H1 (cell line): ENCODE measurements at regions not wholly inside any gene's neighbourhood (a gene's known extent, or its start where the extent isn't known, plus 50 kb on each side); places are given as distances from the start of the nearest gene placed in this dataset.

Experiments used
- CTCF ChIA-PET: fragments of 300-600 bp; sonication (Branson Sonifier 250); formaldehyde crosslinking; loops from one replicate; lab custom pipeline; 2021; ENCODE audit not compliant: partially characterized antibody; lab: Charles Lee
- POLR2A ChIA-PET: fragments of 300-600 bp; sonication (Branson Sonifier 250); formaldehyde crosslinking; loops from one replicate; lab custom pipeline; 2021; ENCODE audit warnings: inconsistent platforms; ENCODE audit not compliant: partially characterized antibody; lab: Charles Lee
- DNase-seq, 2 experiments: peaks; one replicate each; pipeline versions ENCODE4 v3.0.0 to v3.0.0-alpha.2; 2010 to 2022; ENCODE audit warnings: low spot score in 2 of 2, low read depth in 1 of 2, mixed read lengths in 1 of 2
- FAIRE-seq: peaks from 2 replicates; lab custom pipeline; 2011; peaks lifted over from hg19 to GRCh38; lab: Jason Lieb, UNC
- H2AFZ ChIP-seq: 2 replicates; pipeline ENCODE4 v1.8.1; 2012; ENCODE audit warnings: low read length, inconsistent platforms
- H2AK5ac ChIP-seq: 2 replicates; pipeline ENCODE4 v1.6.1; 2013; ENCODE audit warnings: low read depth, low read length
- H2BK120ac ChIP-seq: replicated peaks from 2 replicates; pipeline ENCODE3; 2013; ENCODE audit warnings: low read depth, low read length, inconsistent platforms
- H2BK12ac ChIP-seq: 2 replicates; pipeline ENCODE4 v1.6.1; 2013; ENCODE audit warnings: low read depth, low read length
- H2BK15ac ChIP-seq: 2 replicates; pipeline ENCODE4 v1.6.1; 2013; ENCODE audit warnings: low read length
- H2BK20ac ChIP-seq: 2 replicates; pipeline ENCODE4 v1.6.1; 2013; ENCODE audit warnings: low read length
- H2BK5ac ChIP-seq: 2 replicates; pipeline ENCODE4 v1.6.1; 2013; ENCODE audit warnings: low read depth, low read length
- H3K14ac ChIP-seq: 2 replicates; pipeline ENCODE4 v1.6.1; 2013; ENCODE audit warnings: inconsistent platforms; ENCODE audit not compliant: insufficient read length
- H3K18ac ChIP-seq: 2 replicates; pipeline ENCODE4 v1.6.1; 2013; ENCODE audit warnings: low read length; ENCODE audit errors: extremely low read depth
- H3K23ac ChIP-seq: 2 replicates; pipeline ENCODE4 v1.6.1; 2013; ENCODE audit warnings: inconsistent platforms; ENCODE audit not compliant: insufficient read length
- H3K23me2 ChIP-seq: 2 replicates; pipeline ENCODE4 v1.6.1; 2013; ENCODE audit warnings: low read depth, low read length
- H3K27ac ChIP-seq: 2 replicates; pipeline ENCODE4 v1.6.1; 2011; ENCODE audit warnings: low read depth, low read length, inconsistent platforms
- H3K27me3 ChIP-seq, 4 experiments: replicated peaks in 1 of 4; 1 replicate in 1 of 4; 2 replicates in 3 of 4; pipeline versions ENCODE4 v1.6.1 to v1.8.1; 2011 to 2013; ENCODE audit warnings: low read length in 3 of 4, mild to moderate bottlenecking in 3 of 4, inconsistent platforms in 2 of 4, mixed read lengths in 2 of 4, moderate library complexity in 1 of 4; ENCODE audit not compliant: control insufficient read depth in 3 of 4, insufficient read depth in 3 of 4; ENCODE audit errors: extremely low read depth in 1 of 4
- H3K36me3 ChIP-seq, 4 experiments: 2 replicates each; pipeline versions ENCODE4 v1.6.1 to v1.8.1; 2011 to 2013; ENCODE audit warnings: mild to moderate bottlenecking in 4 of 4, low read length in 3 of 4, moderate library complexity in 2 of 4, control low read depth in 1 of 4, inconsistent platforms in 1 of 4; ENCODE audit not compliant: insufficient read depth in 4 of 4, control insufficient read depth in 2 of 4
- H3K4ac ChIP-seq: replicated peaks from 2 replicates; pipeline ENCODE3; 2013; ENCODE audit warnings: low read length, low read depth, mixed read lengths, inconsistent platforms; ENCODE audit not compliant: insufficient read length
- H3K4me1 ChIP-seq, 4 experiments: replicated peaks in 1 of 4; 1 replicate in 1 of 4; 2 replicates in 3 of 4; pipeline versions ENCODE4 v1.6.1 to v1.8.1; 2011 to 2013; ENCODE audit warnings: low read length in 3 of 4, inconsistent platforms in 2 of 4, mixed read lengths in 1 of 4; ENCODE audit not compliant: insufficient read depth in 4 of 4, control insufficient read depth in 3 of 4
- H3K4me2 ChIP-seq, 2 experiments: 2 replicates each; pipeline versions ENCODE4 v1.6.1 to v1.8.1; 2011 to 2013; ENCODE audit warnings: low read depth in 2 of 2, low read length in 2 of 2, control low read depth in 1 of 2, inconsistent platforms in 1 of 2, mild to moderate bottlenecking in 1 of 2; ENCODE audit not compliant: insufficient read depth in 1 of 2
- H3K4me3 ChIP-seq, 4 experiments: fragments of 200-600, 300-600 bp in 1 of 4; sonication (generic), shearing (Covaris generic), sonication (Bioruptor Twin) in 1 of 4; 2 replicates each; pipeline versions ENCODE4 v1.5.1 to v1.8.1; 2011 to 2016; ENCODE audit warnings: low read length in 4 of 4, low read depth in 3 of 4, control low read depth in 2 of 4, inconsistent platforms in 2 of 4, mild to moderate bottlenecking in 2 of 4, mixed read lengths in 1 of 4, moderate library complexity in 1 of 4; ENCODE audit not compliant: insufficient read depth in 2 of 4; ENCODE audit errors: extremely low read depth in 1 of 4
- H3K56ac ChIP-seq: replicated peaks from 2 replicates; pipeline ENCODE3; 2013; ENCODE audit warnings: low read depth, mild to moderate bottlenecking, mixed read lengths, low read length, inconsistent platforms; ENCODE audit not compliant: insufficient read length
- H3K79me1 ChIP-seq: 2 replicates; pipeline ENCODE4 v1.6.1; 2013; ENCODE audit warnings: low read depth, low read length, control low read depth
- H3K79me2 ChIP-seq, 2 experiments: 2 replicates each; pipeline versions ENCODE4 v1.6.1 to v1.8.1; 2012 to 2013; ENCODE audit warnings: low read length in 2 of 2, mild to moderate bottlenecking in 2 of 2, inconsistent platforms in 1 of 2; ENCODE audit not compliant: insufficient read depth in 2 of 2, control insufficient read depth in 1 of 2
- H3K9ac ChIP-seq, 4 experiments: replicated peaks in 1 of 4; 1 replicate in 1 of 4; 2 replicates in 3 of 4; pipeline versions ENCODE4 v1.6.1 to v1.8.1; 2011 to 2013; ENCODE audit warnings: low read depth in 3 of 4, low read length in 3 of 4, control low read depth in 2 of 4, mild to moderate bottlenecking in 2 of 4, moderate library complexity in 2 of 4, inconsistent platforms in 1 of 4; ENCODE audit errors: extremely low read depth in 1 of 4
- H3K9me3 ChIP-seq, 2 experiments: 2 replicates each; pipeline versions ENCODE4 v1.6.1 to v1.8.1; 2012 to 2013; ENCODE audit warnings: mild to moderate bottlenecking in 2 of 2, moderate library complexity in 2 of 2, control low read depth in 1 of 2, inconsistent platforms in 1 of 2, low read depth in 1 of 2, low read length in 1 of 2, mixed read lengths in 1 of 2; ENCODE audit not compliant: insufficient read depth in 2 of 2
- H4K20me1 ChIP-seq, 2 experiments: replicated peaks in 1 of 2; 2 replicates each; pipeline versions ENCODE3 to v1.8.1; 2011 to 2013; ENCODE audit warnings: inconsistent platforms in 2 of 2, low read length in 2 of 2, mild to moderate bottlenecking in 1 of 2; ENCODE audit not compliant: insufficient read depth in 2 of 2, control insufficient read depth in 1 of 2
- H4K5ac ChIP-seq: 2 replicates; pipeline ENCODE4 v1.6.1; 2013; ENCODE audit warnings: low read length, low read depth, mixed read lengths, inconsistent platforms; ENCODE audit not compliant: insufficient read length
- H4K8ac ChIP-seq: 2 replicates; pipeline ENCODE4 v1.8.0; 2013; ENCODE audit warnings: mild to moderate bottlenecking, moderate library complexity, low read length, inconsistent platforms; ENCODE audit not compliant: insufficient read depth; ENCODE audit errors: extremely low read depth
- H4K91ac ChIP-seq: replicated peaks from 2 replicates; pipeline ENCODE3; 2013; ENCODE audit warnings: low read length, mixed read lengths, inconsistent platforms; ENCODE audit not compliant: insufficient read length
- EZH2 ChIP-seq: fragments of 200-600 bp; sonication (generic); IDR thresholded peaks from 2 replicates; pipeline ENCODE4 v1.7.1; 2012; ENCODE audit warnings: low read depth, mild to moderate bottlenecking, moderate library complexity, low read length, inconsistent platforms; ENCODE audit not compliant: severe bottlenecking
- HDAC6 ChIP-seq: IDR thresholded peaks from one replicate; pipeline ENCODE4 v1.7.1; 2012; ENCODE audit warnings: low read depth, mild to moderate bottlenecking, inconsistent platforms, low read length, moderate library complexity
- PHF8 ChIP-seq: fragments of 200-600 bp; sonication (generic); conservative IDR thresholded peaks from 2 replicates; pipeline ENCODE4 v1.7.1; 2012; ENCODE audit warnings: low read depth, mild to moderate bottlenecking, inconsistent platforms, low read length, moderate library complexity
- TEAD4 ChIP-seq: IDR thresholded peaks from 2 replicates; pipeline ENCODE4 v1.6.1; 2012; ENCODE audit warnings: low read depth, low read length, inconsistent platforms, mixed read lengths

DNA sequence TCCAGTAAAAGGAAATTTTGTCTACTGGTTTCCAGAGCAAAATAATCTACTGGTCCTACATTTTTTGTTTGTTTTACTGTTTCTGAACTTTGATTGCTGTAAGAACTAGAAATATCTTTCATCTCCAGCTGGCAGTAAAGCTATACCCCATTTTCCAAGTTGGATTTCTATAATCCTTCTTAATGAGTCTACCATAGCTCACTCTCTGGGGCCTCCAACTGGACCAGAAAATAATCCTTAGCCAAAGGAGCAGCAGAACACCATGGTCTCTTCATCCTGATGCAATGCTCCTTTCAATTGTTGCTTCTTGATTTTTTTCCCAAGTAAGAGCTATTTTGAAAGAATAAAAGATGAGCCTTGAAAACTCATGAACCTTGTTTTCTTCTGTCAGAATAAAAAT, 110.0 kb upstream of the COL11A1 start:
- Histone ChIP-seq H3K56ac (no peak overlapping the region), H2BK12ac (no peak overlapping the region)
- TF ChIP-seq TEAD4 (no peak), HDAC6 (no peak), PHF8 (no peak), EZH2 (no peak)
- TF ChIP-seq, all 59 proteins: peak for 0
- H3K9me3 ChIP-seq: no peaks in the 10 kb centered on the region
- H2BK15ac ChIP-seq: no peak overlapping the region
- H3K4me3 ChIP-seq: no peak overlapping the region
- no peaks in the 10 kb centered on the region for H4K20me1 ChIP-seq
- ChIA-PET CTCF (no interaction called here), POLR2A (no interaction called here)
- H3K27me3 ChIP-seq: no peaks in the 10 kb centered on the region
- H3K4me1 ChIP-seq: no peaks in the 10 kb centered on the region
- H3K36me3 ChIP-seq: no peaks in the 10 kb centered on the region
- H2BK120ac ChIP-seq: no peak overlapping the region
- no peaks in the 10 kb centered on the region for H3K23me2 ChIP-seq
- H3K79me1 ChIP-seq: no peaks in the 10 kb centered on the region
- DNase-seq (no peak), FAIRE-seq (no peak)
- no peak overlapping the region for H3K4me2 ChIP-seq
- no peak overlapping the region for H4K5ac ChIP-seq
- no peaks in the 10 kb centered on the region for H3K79me2 ChIP-seq
- H4K91ac ChIP-seq: no peak overlapping the region
- H3K14ac ChIP-seq: no peak overlapping the region
- no peak overlapping the region for H4K8ac ChIP-seq
- no peak overlapping the region for H3K4ac ChIP-seq
- no peak overlapping the region for H2AK5ac ChIP-seq
- no peak overlapping the region for H3K18ac ChIP-seq
- no peak overlapping the region for H2BK5ac ChIP-seq
- no peak overlapping the region for H3K23ac ChIP-seq
- H2AFZ ChIP-seq: no peak overlapping the region
- H3K9ac ChIP-seq: no peak overlapping the region
- H2BK20ac ChIP-seq: no peak overlapping the region
- H3K27ac ChIP-seq: no peak overlapping the region
